NT2/D1 (cell line): ENCODE measurements at regions not wholly inside any gene's neighbourhood (a gene's known extent, or its start where the extent isn't known, plus 50 kb on each side); places are given as distances from the start of the nearest gene placed in this dataset.

Source experiments
- SUZ12 ChIP-seq: IDR thresholded peaks from 2 replicates; pipeline ENCODE4 v1.6.1; 2011; ENCODE audit not compliant: insufficient read length, insufficient read depth; ENCODE audit errors: extremely low read depth
- YY1 ChIP-seq: IDR thresholded peaks from 2 replicates; pipeline ENCODE4 v1.6.1; 2011; ENCODE audit not compliant: insufficient read length, insufficient read depth
- ZNF274 ChIP-seq: IDR thresholded peaks from 2 replicates; pipeline ENCODE4 v1.6.1; 2011; ENCODE audit warnings: mild to moderate bottlenecking, low read depth, low read length

GRCh38 chr12:85653731-85654455, 182.3 kb downstream of the RASSF9 start:
- TF ChIP-seq YY1: no peak
- no peak for TF ChIP-seq ZNF274
- TF ChIP-seq SUZ12: no peak
